Fibroblast of mammary gland (primary cell): ENCODE measurements at regions not wholly inside any gene's neighbourhood (a gene's known extent, or its start where the extent isn't known, plus 50 kb on each side); places are given as distances from the start of the nearest gene placed in this dataset.

Experiments
- DNase-seq: peaks from one replicate; pipeline ENCODE4 v3.0.0-alpha.2; 2010; ENCODE audit warnings: low read depth
- H3K4me3 ChIP-seq: 2 replicates; pipeline ENCODE4 v1.5.1; 2011; ENCODE audit warnings: low read depth, mild to moderate bottlenecking, low read length, moderate library complexity; ENCODE audit not compliant: control insufficient read depth
- CTCF ChIP-seq: conservative IDR thresholded peaks from 2 replicates; pipeline ENCODE4 v1.5.1; 2011; ENCODE audit warnings: low read depth, low read length, inconsistent platforms; ENCODE audit not compliant: control insufficient read depth, insufficient read depth

GRCh38 chr22:48642550-48642949, 1185.1 kb downstream of the BRD1 start:
- TF ChIP-seq CTCF, result no peak
- DNase-seq, result no peak
- H3K4me3 ChIP-seq, result no peak overlapping the region

- no peak for TF ChIP-seq CTCF
- no peak overlapping the region for H3K4me3 ChIP-seq
- DNase-seq, result no peak
Observed at GRCh38 chr22:48641906-48642475, 1185.7 kb downstream of the BRD1 start.

- TF ChIP-seq CTCF, result no peak
- no peak for DNase-seq
- no peak overlapping the region for H3K4me3 ChIP-seq
Observed at GRCh38 chr22:48640890-48641841, 1186.5 kb downstream of the BRD1 start.

GRCh38 chr22:48639896-48640748, 1187.6 kb downstream of the BRD1 start:
- no peak for DNase-seq
- no peak for TF ChIP-seq CTCF

GRCh38 chr22:48639021-48639795, 1188.5 kb downstream of the BRD1 start:
- no peak for DNase-seq
- no peak for TF ChIP-seq CTCF
- no peak overlapping the region for H3K4me3 ChIP-seq

More at GRCh38 chr22:48639896-48640748, 1187.6 kb downstream of the BRD1 start:
- no peak overlapping the region for H3K4me3 ChIP-seq

GRCh38 chr22:48637231-48637630, 1190.4 kb downstream of the BRD1 start:
- H3K4me3 ChIP-seq, result no peak overlapping the region
- DNase-seq, result no peak
- no peak for TF ChIP-seq CTCF
